SK-N-SH treated with all-trans-retinoic acid at 6 μM for 48 hours (cell line): ENCODE measurements at regions not wholly inside any gene's neighbourhood (a gene's known extent, or its start where the extent isn't known, plus 50 kb on each side); places are given as distances from the start of the nearest gene placed in this dataset.

Source experiments
- ATAC-seq: fragments of 200-7000 bp; cut with Tn5 transposase; 3 replicates; pipeline ENCODE4 v1.9.1; 2020; ENCODE audit warnings: mild to moderate bottlenecking, moderate library complexity
- ARNTL ChIP-seq: fragments of 450-650 bp; formaldehyde crosslinking; IDR thresholded peaks from 2 replicates; pipeline ENCODE4 v1.5.0; 2020; ENCODE audit warnings: low read depth, mild to moderate bottlenecking, moderate library complexity, borderline replicate concordance
- BACH2 ChIP-seq: fragments of 250-450 bp; sonication (Bioruptor Pico); IDR thresholded peaks from 2 replicates; pipeline ENCODE4 v1.9.0; 2021; ENCODE audit warnings: mild to moderate bottlenecking, borderline replicate concordance
- CSDC2 ChIP-seq: fragments of 250-450 bp; sonication (Bioruptor Pico); IDR thresholded peaks from 2 replicates; pipeline ENCODE4 v1.5.0; 2020; ENCODE audit warnings: mild to moderate bottlenecking, moderate library complexity
- CSRNP3 ChIP-seq: fragments of 250-450 bp; sonication (Bioruptor Pico); IDR thresholded peaks from 2 replicates; pipeline ENCODE4 v1.5.1; 2021; ENCODE audit warnings: mild to moderate bottlenecking, moderate library complexity
- ESRRG ChIP-seq: fragments of 250-450 bp; sonication (Bioruptor Pico); IDR thresholded peaks from 2 replicates; pipeline ENCODE4 v1.6.1; 2021; ENCODE audit warnings: mild to moderate bottlenecking
- GLIS3 ChIP-seq: fragments of 250-450 bp; sonication (Bioruptor Pico); IDR thresholded peaks from 2 replicates; pipeline ENCODE4 v1.5.0; 2020; ENCODE audit warnings: mild to moderate bottlenecking, moderate library complexity
- ISL1 ChIP-seq: fragments of 250-450 bp; sonication (Bioruptor Pico); IDR thresholded peaks from 2 replicates; pipeline ENCODE4 v2.1.2; 2022; ENCODE audit warnings: mild to moderate bottlenecking, moderate library complexity
- OSR1 ChIP-seq: fragments of 250-450 bp; sonication (Bioruptor Pico); IDR thresholded peaks from 2 replicates; pipeline ENCODE4 v1.8.0; 2022; ENCODE audit warnings: moderate library complexity, mild to moderate bottlenecking, inconsistent platforms
- PATZ1 ChIP-seq: fragments of 250-450 bp; sonication (Bioruptor Pico); IDR thresholded peaks from 2 replicates; pipeline ENCODE4 v1.8.0; 2020; ENCODE audit warnings: mild to moderate bottlenecking, moderate library complexity, borderline replicate concordance
- POU6F1 ChIP-seq: fragments of 250-450 bp; sonication (Bioruptor Pico); IDR thresholded peaks from 2 replicates; pipeline ENCODE4 v1.8.0; 2021; ENCODE audit warnings: low read depth, mild to moderate bottlenecking, moderate library complexity, borderline replicate concordance
- PPARA ChIP-seq: fragments of 250-450 bp; sonication (Bioruptor Pico); IDR thresholded peaks from 2 replicates; pipeline ENCODE4 v1.5.0; 2020; ENCODE audit warnings: mild to moderate bottlenecking, borderline replicate concordance
- RARB ChIP-seq: fragments of 250-450 bp; sonication (Bioruptor Pico); IDR thresholded peaks from 2 replicates; pipeline ENCODE4 v1.8.0; 2021; ENCODE audit warnings: mild to moderate bottlenecking, moderate library complexity
- SNAI2 ChIP-seq: fragments of 250-450 bp; sonication (Bioruptor Pico); IDR thresholded peaks from 2 replicates; pipeline ENCODE4 v1.5.0; 2020; ENCODE audit warnings: mild to moderate bottlenecking, moderate library complexity
- TCF4 ChIP-seq: fragments of 250-450 bp; sonication (Bioruptor Pico); IDR thresholded peaks from 2 replicates; pipeline ENCODE4 v1.8.0; 2021; ENCODE audit warnings: mild to moderate bottlenecking, moderate library complexity, borderline replicate concordance
- TOX ChIP-seq: fragments of 250-450 bp; sonication (Bioruptor Pico); IDR thresholded peaks from 2 replicates; pipeline ENCODE4 v1.8.0; 2021; ENCODE audit warnings: mild to moderate bottlenecking, moderate library complexity, borderline replicate concordance
- ZC3H10 ChIP-seq: fragments of 250-450 bp; sonication (Bioruptor Pico); IDR thresholded peaks from 2 replicates; pipeline ENCODE4 v1.5.1; 2021; ENCODE audit warnings: mild to moderate bottlenecking, moderate library complexity
- ZFP3 ChIP-seq: fragments of 250-450 bp; sonication (Bioruptor Pico); IDR thresholded peaks from 2 replicates; pipeline ENCODE4 v1.5.0; 2020; ENCODE audit warnings: mild to moderate bottlenecking, moderate library complexity
- ZFP30 ChIP-seq: fragments of 450-650 bp; formaldehyde crosslinking; IDR thresholded peaks from 2 replicates; pipeline ENCODE4 v1.5.0; 2022; ENCODE audit warnings: mild to moderate bottlenecking, moderate library complexity
- ZNF565 ChIP-seq: fragments of 450-650 bp; formaldehyde crosslinking; conservative IDR thresholded peaks from 2 replicates; pipeline ENCODE4 v1.5.0; 2020; ENCODE audit warnings: low read depth, mild to moderate bottlenecking, moderate library complexity
- ZNF70 ChIP-seq: fragments of 450-650 bp; formaldehyde crosslinking; IDR thresholded peaks from 2 replicates; pipeline ENCODE4 v1.5.0; 2020; ENCODE audit warnings: mild to moderate bottlenecking, moderate library complexity
- ZNF8 ChIP-seq: fragments of 450-650 bp; formaldehyde crosslinking; IDR thresholded peaks from 2 replicates; pipeline ENCODE4 v1.5.0; 2020; ENCODE audit warnings: mild to moderate bottlenecking, moderate library complexity
- TF ChIP-seq, protein P1 (sequence below): fragments of 250-450 bp; sonication (Bioruptor Pico); IDR thresholded peaks from 2 replicates; pipeline ENCODE4 v1.5.0; 2020; ENCODE audit warnings: mild to moderate bottlenecking, moderate library complexity
- TF ChIP-seq, protein P2 (sequence below): fragments of 250-450 bp; sonication (Bioruptor Pico); IDR thresholded peaks from 2 replicates; pipeline ENCODE4 v1.5.1; 2020; ENCODE audit warnings: low read depth, mild to moderate bottlenecking, moderate library complexity

GRCh38 chr9:108681851-108682590 is 173.8 kb downstream of the ACTL7B start:
- no peak for TF ChIP-seq POU6F1 (CRISPR knock-in tag)
- TF ChIP-seq BACH2 (CRISPR knock-in tag), result no peak
- no peak for TF ChIP-seq CSRNP3 (CRISPR knock-in tag)
- no peak for TF ChIP-seq CSDC2 (CRISPR knock-in tag)
- TF ChIP-seq ZFP3, result no peak
- no peak for TF ChIP-seq TOX (CRISPR knock-in tag)
- no peak for TF ChIP-seq ZFP30 (CRISPR knock-in tag)
- TF ChIP-seq SNAI2 (CRISPR knock-in tag), result no peak
- no peak for TF ChIP-seq RARB (CRISPR knock-in tag)
- no peak for TF ChIP-seq ZNF8
- no peak for TF ChIP-seq PATZ1 (CRISPR knock-in tag)
- no peak for TF ChIP-seq OSR1 (CRISPR knock-in tag)
- TF ChIP-seq, protein P1, sequence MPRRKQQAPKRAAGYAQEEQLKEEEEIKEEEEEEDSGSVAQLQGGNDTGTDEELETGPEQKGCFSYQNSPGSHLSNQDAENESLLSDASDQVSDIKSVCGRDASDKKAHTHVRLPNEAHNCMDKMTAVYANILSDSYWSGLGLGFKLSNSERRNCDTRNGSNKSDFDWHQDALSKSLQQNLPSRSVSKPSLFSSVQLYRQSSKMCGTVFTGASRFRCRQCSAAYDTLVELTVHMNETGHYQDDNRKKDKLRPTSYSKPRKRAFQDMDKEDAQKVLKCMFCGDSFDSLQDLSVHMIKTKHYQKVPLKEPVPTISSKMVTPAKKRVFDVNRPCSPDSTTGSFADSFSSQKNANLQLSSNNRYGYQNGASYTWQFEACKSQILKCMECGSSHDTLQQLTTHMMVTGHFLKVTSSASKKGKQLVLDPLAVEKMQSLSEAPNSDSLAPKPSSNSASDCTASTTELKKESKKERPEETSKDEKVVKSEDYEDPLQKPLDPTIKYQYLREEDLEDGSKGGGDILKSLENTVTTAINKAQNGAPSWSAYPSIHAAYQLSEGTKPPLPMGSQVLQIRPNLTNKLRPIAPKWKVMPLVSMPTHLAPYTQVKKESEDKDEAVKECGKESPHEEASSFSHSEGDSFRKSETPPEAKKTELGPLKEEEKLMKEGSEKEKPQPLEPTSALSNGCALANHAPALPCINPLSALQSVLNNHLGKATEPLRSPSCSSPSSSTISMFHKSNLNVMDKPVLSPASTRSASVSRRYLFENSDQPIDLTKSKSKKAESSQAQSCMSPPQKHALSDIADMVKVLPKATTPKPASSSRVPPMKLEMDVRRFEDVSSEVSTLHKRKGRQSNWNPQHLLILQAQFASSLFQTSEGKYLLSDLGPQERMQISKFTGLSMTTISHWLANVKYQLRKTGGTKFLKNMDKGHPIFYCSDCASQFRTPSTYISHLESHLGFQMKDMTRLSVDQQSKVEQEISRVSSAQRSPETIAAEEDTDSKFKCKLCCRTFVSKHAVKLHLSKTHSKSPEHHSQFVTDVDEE (CRISPR knock-in tag), result no peak
- TF ChIP-seq ISL1 (CRISPR knock-in tag), result no peak
- no peak for TF ChIP-seq ZNF70 (CRISPR knock-in tag)
- TF ChIP-seq ZNF565, result no peak
- TF ChIP-seq TCF4 (CRISPR knock-in tag), result no peak
- no peak for TF ChIP-seq PPARA (CRISPR knock-in tag)
- TF ChIP-seq, protein P2, sequence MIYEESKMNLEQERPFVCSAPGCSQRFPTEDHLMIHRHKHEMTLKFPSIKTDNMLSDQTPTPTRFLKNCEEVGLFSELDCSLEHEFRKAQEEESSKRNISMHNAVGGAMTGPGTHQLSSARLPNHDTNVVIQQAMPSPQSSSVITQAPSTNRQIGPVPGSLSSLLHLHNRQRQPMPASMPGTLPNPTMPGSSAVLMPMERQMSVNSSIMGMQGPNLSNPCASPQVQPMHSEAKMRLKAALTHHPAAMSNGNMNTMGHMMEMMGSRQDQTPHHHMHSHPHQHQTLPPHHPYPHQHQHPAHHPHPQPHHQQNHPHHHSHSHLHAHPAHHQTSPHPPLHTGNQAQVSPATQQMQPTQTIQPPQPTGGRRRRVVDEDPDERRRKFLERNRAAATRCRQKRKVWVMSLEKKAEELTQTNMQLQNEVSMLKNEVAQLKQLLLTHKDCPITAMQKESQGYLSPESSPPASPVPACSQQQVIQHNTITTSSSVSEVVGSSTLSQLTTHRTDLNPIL (CRISPR knock-in tag), result no peak
- TF ChIP-seq GLIS3, result no peak
- TF ChIP-seq, all 23 proteins: peak for 0
- no peak for ATAC-seq

- no peak for ATAC-seq
- no peak for TF ChIP-seq ZNF8
- no peak for TF ChIP-seq BACH2 (CRISPR knock-in tag)
- TF ChIP-seq ZNF70 (CRISPR knock-in tag), result no peak
- no peak for TF ChIP-seq TOX (CRISPR knock-in tag)
- TF ChIP-seq CSRNP3 (CRISPR knock-in tag), result no peak
- TF ChIP-seq ARNTL (CRISPR knock-in tag), result no peak
- TF ChIP-seq RARB (CRISPR knock-in tag), result no peak
- TF ChIP-seq ISL1 (CRISPR knock-in tag), result no peak
- TF ChIP-seq, protein P1 (CRISPR knock-in tag), result no peak
- TF ChIP-seq ZFP30 (CRISPR knock-in tag), result no peak
- TF ChIP-seq ZC3H10 (CRISPR knock-in tag), result no peak
- no peak for TF ChIP-seq TCF4 (CRISPR knock-in tag)
- TF ChIP-seq GLIS3, result no peak
- TF ChIP-seq, protein P2 (CRISPR knock-in tag), result no peak
- TF ChIP-seq ESRRG (CRISPR knock-in tag), result no peak
- no peak for TF ChIP-seq SNAI2 (CRISPR knock-in tag)
- TF ChIP-seq ZFP3, result no peak
- no peak for TF ChIP-seq ZNF565
- no peak for TF ChIP-seq CSDC2 (CRISPR knock-in tag)
- TF ChIP-seq, all 23 proteins: peak for 0
These were observed 174.8 kb downstream of the ACTL7B start for GRCh38 chr9:108680946-108681345.
